GM19023 (cell line): ENCODE measurements at regions not wholly inside any gene's neighbourhood (a gene's known extent, or its start where the extent isn't known, plus 50 kb on each side); places are given as distances from the start of the nearest gene placed in this dataset.

ENCODE experiments used
- ATAC-seq: cut with Tn5 transposase; IDR thresholded peaks from one replicate; pipeline ENCODE4 v1.9.1; 2021; ENCODE audit warnings: mild to moderate bottlenecking, moderate library complexity; ENCODE audit not compliant: unreplicated experiment

GRCh38 chr11:98561877-98562395 is 458.8 kb upstream of the CNTN5 start:
- ATAC-seq = no peak

- no peak for ATAC-seq
Observed at GRCh38 chr11:98564233-98564632, 456.5 kb upstream of the CNTN5 start.

- ATAC-seq = no peak
Observed at GRCh38 chr11:98564881-98565280, 455.9 kb upstream of the CNTN5 start.

DNA sequence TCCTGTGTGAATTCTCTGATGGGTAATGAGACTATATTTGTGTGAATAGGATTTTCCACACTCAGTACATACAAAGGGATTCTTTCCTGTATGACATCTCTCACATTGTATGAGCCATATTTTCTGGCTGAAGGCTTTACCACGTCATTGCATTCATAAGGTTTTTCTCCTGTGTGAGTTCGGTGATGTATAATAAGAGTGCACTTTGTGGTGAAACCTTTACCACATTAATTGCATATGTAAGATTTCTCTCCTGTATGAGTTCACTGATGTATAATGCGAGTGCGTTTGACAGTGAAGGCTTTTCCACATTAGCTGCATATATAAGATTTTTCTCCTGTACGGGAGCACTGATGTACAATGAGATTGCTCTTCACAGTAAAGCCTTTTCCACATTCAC is 455.4 kb upstream of the CNTN5 start:
- ATAC-seq = no peak

DNA sequence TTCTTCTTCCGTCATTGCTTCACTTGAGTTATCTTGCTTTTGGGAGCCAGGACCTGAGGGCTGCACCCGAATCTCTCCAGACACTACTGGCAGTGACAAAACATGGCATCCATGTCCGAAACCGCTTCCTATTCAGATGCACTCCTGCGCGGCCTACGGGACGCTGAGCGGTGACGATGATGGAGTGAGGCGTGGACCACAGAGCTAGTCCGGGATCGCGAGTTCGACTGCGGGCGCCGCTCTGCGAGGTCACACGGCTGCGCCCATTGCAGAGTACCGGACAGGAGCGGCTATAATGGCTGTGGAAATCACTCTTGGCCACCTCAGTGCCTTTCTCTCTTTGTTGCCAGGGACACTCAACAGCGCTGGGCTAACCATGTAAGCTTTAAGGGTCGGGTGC is 453.8 kb upstream of the CNTN5 start:
- ATAC-seq = no peak

GRCh38 chr11:98568013-98568412 is 452.7 kb upstream of the CNTN5 start:
- no peak for ATAC-seq

- ATAC-seq = no peak
Observed at GRCh38 chr11:98572941-98573340, 447.8 kb upstream of the CNTN5 start.

- ATAC-seq = no peak
Observed at GRCh38 chr11:98587884-98588283, 432.9 kb upstream of the CNTN5 start.

DNA sequence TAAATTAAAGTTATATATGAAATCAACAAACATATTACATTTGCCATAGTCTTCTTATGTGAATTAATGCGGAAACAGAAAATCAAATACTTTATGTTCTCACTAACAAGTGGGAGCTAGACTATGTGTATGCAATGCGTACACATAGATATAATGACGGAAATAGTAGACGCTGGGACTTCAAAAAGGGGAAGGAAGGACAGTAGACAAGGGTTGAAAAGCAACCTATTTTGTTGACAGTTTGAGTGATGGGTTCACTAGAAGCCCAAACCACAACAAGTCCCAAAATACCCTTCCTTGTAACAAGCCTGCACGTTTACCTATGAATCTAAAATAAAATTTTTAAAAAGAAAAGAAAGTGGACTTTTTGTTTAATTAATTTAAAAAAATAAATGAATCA is 430.8 kb upstream of the CNTN5 start:
- ATAC-seq = no peak

DNA sequence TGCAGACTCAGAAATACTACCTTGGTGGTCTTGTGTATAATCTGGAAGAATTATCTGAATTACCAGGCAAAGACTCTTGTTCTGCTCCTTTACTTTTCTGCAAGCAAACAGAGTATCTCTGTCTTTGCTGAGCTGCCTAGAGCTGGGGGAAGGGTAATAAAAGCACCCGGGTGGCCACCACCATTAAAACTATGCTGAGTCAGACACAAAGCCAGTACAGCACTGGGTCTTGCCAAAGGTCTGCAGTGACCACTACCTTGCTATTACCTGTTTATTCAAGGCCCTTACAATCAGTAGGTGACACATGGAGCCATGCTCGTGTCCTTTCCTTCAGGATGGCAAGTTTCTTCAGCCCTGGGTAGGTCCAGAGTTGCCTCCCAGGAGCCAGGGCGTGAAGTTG is 420.6 kb upstream of the CNTN5 start:
- ATAC-seq = no peak

DNA sequence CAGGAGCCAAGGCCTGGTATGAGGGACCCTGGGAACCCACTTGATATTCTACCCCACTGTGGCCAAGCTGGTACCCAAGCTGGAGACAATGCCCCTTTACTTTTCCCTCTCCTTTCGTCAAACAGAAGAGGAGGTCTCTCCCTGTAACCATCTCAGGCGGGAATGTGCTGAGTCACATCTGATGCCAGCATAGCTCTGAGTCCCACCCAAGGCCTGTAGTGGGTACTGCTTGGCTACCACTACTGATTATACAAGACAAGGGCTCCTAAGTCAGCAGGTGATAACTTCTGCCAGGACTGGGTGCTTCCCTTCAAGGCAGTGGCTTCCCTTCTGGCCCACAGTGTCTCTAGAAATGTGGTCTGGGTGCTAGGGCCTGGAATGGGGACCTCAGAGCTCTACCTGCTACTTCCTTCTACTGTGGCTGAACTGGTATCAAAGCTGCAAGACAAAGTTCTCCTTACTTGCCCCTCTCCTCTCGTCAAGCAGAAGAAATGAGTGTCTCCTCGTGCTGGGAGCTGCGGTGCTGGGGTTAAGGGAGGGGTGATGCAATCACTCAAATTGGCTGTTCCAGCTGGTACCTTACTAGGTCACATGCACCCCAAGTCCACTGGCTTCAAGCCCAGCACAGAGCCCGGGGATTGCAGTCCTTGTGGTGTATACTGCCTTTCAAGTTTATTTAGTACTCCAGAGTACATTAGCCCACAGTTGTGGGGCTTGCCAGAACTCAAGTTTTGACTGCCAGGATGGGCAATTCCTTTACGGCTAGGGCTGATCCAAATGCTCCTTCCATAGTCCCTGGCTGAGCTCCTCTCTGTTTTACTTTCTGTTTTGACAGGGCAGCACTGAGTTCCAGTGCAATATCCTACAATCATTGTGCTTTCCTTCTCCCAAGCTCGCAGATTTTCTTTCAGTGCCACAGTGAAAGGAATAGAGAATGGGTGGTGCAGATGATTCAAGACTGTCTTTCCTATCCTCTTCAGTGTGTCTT is 419.7 kb upstream of the CNTN5 start:
- no peak for ATAC-seq

DNA sequence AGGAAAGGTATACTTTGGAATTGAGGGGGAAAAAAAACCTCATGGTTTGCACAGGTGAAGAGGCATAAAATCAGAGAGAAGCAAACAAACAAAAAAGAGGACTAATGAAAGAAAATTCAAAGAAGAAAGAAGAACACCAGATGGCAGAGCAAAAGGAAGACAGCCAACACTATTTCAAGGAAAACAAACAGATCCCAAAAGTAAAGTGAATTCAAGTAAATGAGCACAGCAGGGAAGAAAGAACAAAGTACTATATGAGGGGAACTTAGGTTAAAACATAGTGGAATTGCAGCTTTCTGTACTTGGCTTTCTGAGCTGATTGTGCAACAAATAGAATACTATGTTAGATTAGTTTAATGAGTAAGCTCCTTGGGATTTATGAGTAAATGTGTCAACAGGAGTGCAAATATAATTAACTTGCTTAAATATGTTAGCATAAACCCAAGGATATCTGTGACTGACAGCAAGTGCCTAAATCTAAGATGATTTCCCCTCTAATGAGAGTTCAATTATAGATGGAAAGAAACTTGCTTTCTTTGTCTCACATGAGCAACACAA is 404.6 kb upstream of the CNTN5 start:
- no peak for ATAC-seq

GRCh38 chr11:98621767-98622166 is 399.0 kb upstream of the CNTN5 start:
- ATAC-seq = no peak

DNA sequence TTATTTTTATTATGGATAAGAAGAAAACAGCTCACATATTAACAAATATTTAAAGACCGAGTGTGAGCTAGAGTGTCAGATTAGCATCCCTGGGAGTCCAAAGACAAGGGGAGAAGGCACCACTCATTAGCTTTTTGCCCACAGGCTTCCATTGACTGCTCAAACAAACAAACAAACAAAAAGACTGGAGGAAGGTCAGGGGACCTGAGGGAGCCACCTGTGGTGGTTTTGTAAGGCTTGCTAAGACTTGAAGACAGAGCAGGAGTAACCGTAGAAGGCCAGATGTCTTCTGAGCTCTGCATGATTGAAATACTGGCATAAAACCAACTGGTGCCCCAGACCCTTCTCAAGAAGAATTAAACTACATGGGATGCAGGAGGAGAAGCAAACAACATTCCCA is 395.2 kb upstream of the CNTN5 start:
- ATAC-seq = no peak

GRCh38 chr11:98630736-98631135 is 390.0 kb upstream of the CNTN5 start:
- ATAC-seq = no peak

DNA sequence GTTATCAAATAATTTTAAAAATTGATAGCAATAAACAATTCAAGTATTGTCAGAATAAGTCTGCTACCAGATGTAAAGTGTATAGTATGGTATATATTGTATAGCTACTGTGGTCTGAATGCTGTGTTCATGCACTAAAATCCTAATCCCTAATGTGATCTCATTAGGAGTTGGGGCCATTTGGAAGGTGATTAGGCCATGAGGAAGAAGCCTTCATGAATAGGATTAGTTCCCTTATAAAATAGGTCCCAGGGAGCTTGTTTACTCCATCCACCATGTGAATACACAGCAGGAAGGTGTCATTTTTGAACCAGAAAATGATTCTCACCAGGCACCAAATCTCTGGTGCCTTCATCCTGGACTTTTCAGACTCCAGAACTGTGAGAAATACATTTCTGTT is 363.0 kb upstream of the CNTN5 start:
- no peak for ATAC-seq

GRCh38 chr11:98659431-98659830 is 361.3 kb upstream of the CNTN5 start:
- ATAC-seq = no peak

DNA sequence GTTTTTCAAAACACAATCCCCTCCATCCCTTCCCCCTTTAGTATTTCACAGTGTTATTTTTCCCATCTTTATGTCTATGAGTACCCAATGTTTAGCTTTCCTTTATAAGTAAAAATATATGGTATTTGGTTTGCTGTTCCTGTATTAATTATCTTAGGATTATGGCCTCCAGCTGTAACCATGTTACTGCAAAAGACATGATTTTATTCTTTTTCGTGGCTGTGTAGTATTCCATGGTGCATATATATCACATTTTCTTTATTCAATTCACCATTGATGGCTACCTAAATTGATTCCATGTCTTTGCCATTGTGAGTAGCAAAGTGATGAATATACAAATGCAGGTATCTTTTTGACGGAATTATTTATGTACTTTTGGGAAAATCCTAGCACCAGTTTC is 346.4 kb upstream of the CNTN5 start:
- no peak for ATAC-seq

- ATAC-seq = no peak
Observed at GRCh38 chr11:98679673-98680072, 341.1 kb upstream of the CNTN5 start.

GRCh38 chr11:98701541-98701940 is 319.2 kb upstream of the CNTN5 start:
- no peak for ATAC-seq

GRCh38 chr11:98703779-98704556 is 316.8 kb upstream of the CNTN5 start:
- ATAC-seq = no peak
